Adipocyte (in vitro differentiated cells): ENCODE measurements at regions not wholly inside any gene's neighbourhood (a gene's known extent, or its start where the extent isn't known, plus 50 kb on each side); places are given as distances from the start of the nearest gene placed in this dataset.

Source experiments
- DNase-seq: peaks from one replicate; pipeline ENCODE4 v3.0.0-alpha.2; 2015; ENCODE audit warnings: low read depth
- H3K27me3 ChIP-seq: replicated peaks from 2 replicates; pipeline ENCODE4 v1.7.0; 2013; ENCODE audit warnings: mild to moderate bottlenecking, low read length, moderate library complexity; ENCODE audit not compliant: control insufficient read depth, insufficient read depth
- H3K36me3 ChIP-seq: 2 replicates; pipeline ENCODE4 v1.7.0; 2013; ENCODE audit warnings: low read length, mild to moderate bottlenecking, moderate library complexity; ENCODE audit not compliant: control insufficient read depth, insufficient read depth, severe bottlenecking
- H3K4me1 ChIP-seq: 2 replicates; pipeline ENCODE4 v1.7.0; 2013; ENCODE audit warnings: mild to moderate bottlenecking, low read length, moderate library complexity; ENCODE audit not compliant: control insufficient read depth, insufficient read depth
- H3K4me3 ChIP-seq: 2 replicates; pipeline ENCODE4 v1.7.0; 2013; ENCODE audit warnings: mild to moderate bottlenecking, low read length, moderate library complexity
- H3K9ac ChIP-seq: 2 replicates; pipeline ENCODE4 v1.7.0; 2013; ENCODE audit warnings: mild to moderate bottlenecking, low read length, moderate library complexity
- H3K9me3 ChIP-seq: 2 replicates; pipeline ENCODE4 v1.7.0; 2013; ENCODE audit warnings: mild to moderate bottlenecking, low read length, moderate library complexity; ENCODE audit not compliant: control insufficient read depth

- H3K9ac ChIP-seq = no peak overlapping the region
- H3K36me3 ChIP-seq = no peaks in the 10 kb centered on the region
- DNase-seq = no peak
- H3K9me3 ChIP-seq = no peaks in the 10 kb centered on the region
- peaks cover 7% of the 10 kb centered on the region for H3K4me1 ChIP-seq
- no peaks in the 10 kb centered on the region for H3K27me3 ChIP-seq
- no peak overlapping the region for H3K4me3 ChIP-seq
These were observed 129.6 kb downstream of the PLEKHG1 start for GRCh38 chr6:150729188-150729748.

- H3K27me3 ChIP-seq = no peaks in the 10 kb centered on the region
- no peak overlapping the region for H3K9ac ChIP-seq
- no peaks in the 10 kb centered on the region for H3K9me3 ChIP-seq
- H3K36me3 ChIP-seq = no peaks in the 10 kb centered on the region
- H3K4me3 ChIP-seq = no peak overlapping the region
- no peak for DNase-seq
- peaks cover 7% of the 10 kb centered on the region for H3K4me1 ChIP-seq
These were observed 131.2 kb downstream of the PLEKHG1 start for GRCh38 chr6:150730801-150731457.

GRCh38 chr6:150732765-150733539 lies 132.6 kb upstream of the MTHFD1L start:
- H3K36me3 ChIP-seq = no peaks in the 10 kb centered on the region

GRCh38 chr6:150733726-150734125 lies 131.8 kb upstream of the MTHFD1L start:
- no peaks in the 10 kb centered on the region for H3K9me3 ChIP-seq
- no peak for DNase-seq
- H3K27me3 ChIP-seq = no peaks in the 10 kb centered on the region
- H3K4me3 ChIP-seq = no peak overlapping the region
- H3K36me3 ChIP-seq = no peaks in the 10 kb centered on the region
- no peak overlapping the region for H3K9ac ChIP-seq
- peaks cover 11% of the 10 kb centered on the region for H3K4me1 ChIP-seq

More at GRCh38 chr6:150732765-150733539, 132.6 kb upstream of the MTHFD1L start:
- no peaks in the 10 kb centered on the region for H3K27me3 ChIP-seq
- no peaks in the 10 kb centered on the region for H3K9me3 ChIP-seq
- no peak overlapping the region for H3K9ac ChIP-seq
- no peak for DNase-seq
- H3K4me1 ChIP-seq = peaks cover 9% of the 10 kb centered on the region
- H3K4me3 ChIP-seq = no peak overlapping the region

- no peaks in the 10 kb centered on the region for H3K27me3 ChIP-seq
- no peak for DNase-seq
- H3K9me3 ChIP-seq = no peaks in the 10 kb centered on the region
- peaks cover 10% of the 10 kb centered on the region for H3K4me1 ChIP-seq
- no peak overlapping the region for H3K4me3 ChIP-seq
- no peak overlapping the region for H3K9ac ChIP-seq
- no peaks in the 10 kb centered on the region for H3K36me3 ChIP-seq
These were observed 131.3 kb upstream of the MTHFD1L start for GRCh38 chr6:150734235-150734634.

GRCh38 chr6:150735341-150735851 lies 130.1 kb upstream of the MTHFD1L start:
- H3K4me3 ChIP-seq = no peak overlapping the region
- no peaks in the 10 kb centered on the region for H3K27me3 ChIP-seq
- no peaks in the 10 kb centered on the region for H3K36me3 ChIP-seq
- H3K9ac ChIP-seq = no peak overlapping the region
- no peak for DNase-seq
- no peaks in the 10 kb centered on the region for H3K9me3 ChIP-seq
- peaks cover 11% of the 10 kb centered on the region for H3K4me1 ChIP-seq

- no peak overlapping the region for H3K9ac ChIP-seq
- no peaks in the 10 kb centered on the region for H3K36me3 ChIP-seq
- H3K4me3 ChIP-seq = no peak overlapping the region
- H3K9me3 ChIP-seq = no peaks in the 10 kb centered on the region
- no peak for DNase-seq
- peaks cover 11% of the 10 kb centered on the region for H3K4me1 ChIP-seq
- H3K27me3 ChIP-seq = no peaks in the 10 kb centered on the region
These were observed 127.3 kb upstream of the MTHFD1L start for GRCh38 chr6:150738092-150738629.

- no peak overlapping the region for H3K9ac ChIP-seq
- no peaks in the 10 kb centered on the region for H3K9me3 ChIP-seq
- peaks cover 11% of the 10 kb centered on the region for H3K4me1 ChIP-seq
- H3K27me3 ChIP-seq = no peaks in the 10 kb centered on the region
- no peak overlapping the region for H3K4me3 ChIP-seq
- peak; percentile 6 for DNase-seq
- H3K36me3 ChIP-seq = no peaks in the 10 kb centered on the region
These were observed 125.7 kb upstream of the MTHFD1L start for GRCh38 chr6:150739711-150740349.

GRCh38 chr6:150740453-150740852 lies 125.0 kb upstream of the MTHFD1L start:
- peaks cover 11% of the 10 kb centered on the region for H3K4me1 ChIP-seq
- no peak for DNase-seq
- no peaks in the 10 kb centered on the region for H3K36me3 ChIP-seq

GRCh38 chr6:150741633-150742200 lies 123.8 kb upstream of the MTHFD1L start:
- Histone ChIP-seq H3K36me3 (no peaks in the 10 kb centered on the region), H3K9ac (no peak overlapping the region), H3K9me3 (no peaks in the 10 kb centered on the region), H3K27me3 (no peaks in the 10 kb centered on the region), H3K4me3 (no peak overlapping the region), H3K4me1 (peaks cover 11% of the 10 kb centered on the region)
- no peak for DNase-seq

More at GRCh38 chr6:150740453-150740852, 125.0 kb upstream of the MTHFD1L start:
- Histone ChIP-seq H3K9ac (no peak overlapping the region), H3K4me3 (no peak overlapping the region), H3K27me3 (no peaks in the 10 kb centered on the region), H3K9me3 (no peaks in the 10 kb centered on the region)
